G401.6 (cell line): ENCODE measurements at regions not wholly inside any gene's neighbourhood (a gene's known extent, or its start where the extent isn't known, plus 50 kb on each side); places are given as distances from the start of the nearest gene placed in this dataset.
"Not testable (repeated sequence)": the region's sequence is repeated elsewhere in the genome, so short reads cannot be mapped to it uniquely, and the experiment has no call there.

Experiments used
- FAIRE-seq: peaks from 2 replicates; lab custom pipeline; 2012; peaks lifted over from hg19 to GRCh38; lab: Jason Lieb, UNC

GRCh38 chr7:85310301-85310700 is 123.4 kb upstream of the SEMA3D start:
- FAIRE-seq, result no peak

DNA sequence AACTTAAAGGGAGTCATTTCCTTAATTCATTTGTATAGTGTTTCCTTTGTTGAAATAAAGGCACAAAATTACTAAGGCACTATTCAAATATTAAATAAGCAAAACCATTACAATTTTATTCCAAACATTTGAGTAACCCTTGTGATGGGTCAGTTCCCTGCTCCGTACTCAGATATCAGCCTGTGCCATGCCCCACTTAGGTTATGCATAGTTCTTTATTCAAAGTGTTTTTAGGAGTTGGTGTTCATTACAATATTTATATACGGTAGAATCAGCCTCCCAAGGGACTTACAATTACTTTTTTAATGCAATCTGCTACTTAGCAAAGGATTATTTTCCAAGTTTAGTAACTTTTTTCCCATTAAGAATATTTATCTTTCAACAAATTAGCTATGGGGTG is 119.3 kb upstream of the SEMA3D start:
- no peak for FAIRE-seq

DNA sequence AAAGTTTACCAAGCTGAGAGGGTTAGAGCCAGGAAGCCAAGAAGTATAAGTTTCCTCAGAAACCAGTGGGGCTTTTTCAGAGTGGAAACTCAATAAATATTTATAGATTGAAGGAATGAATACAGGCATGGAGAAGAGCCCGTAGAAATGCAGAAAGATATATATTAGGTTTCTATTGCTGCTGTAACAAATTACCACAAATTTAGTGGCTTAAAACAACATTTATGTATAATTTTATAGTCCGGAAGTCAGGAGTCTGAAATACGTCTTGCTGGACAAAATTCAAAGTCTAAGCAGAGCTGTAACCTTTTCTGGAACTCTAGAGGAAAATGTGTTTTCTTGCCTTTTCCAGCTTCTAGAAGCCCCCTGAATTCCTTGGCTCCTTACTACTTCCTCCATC is 107.3 kb upstream of the SEMA3D start:
- FAIRE-seq, result no peak

- FAIRE-seq, result no peak
Observed at GRCh38 chr7:85292908-85293576, 106.2 kb upstream of the SEMA3D start.

DNA sequence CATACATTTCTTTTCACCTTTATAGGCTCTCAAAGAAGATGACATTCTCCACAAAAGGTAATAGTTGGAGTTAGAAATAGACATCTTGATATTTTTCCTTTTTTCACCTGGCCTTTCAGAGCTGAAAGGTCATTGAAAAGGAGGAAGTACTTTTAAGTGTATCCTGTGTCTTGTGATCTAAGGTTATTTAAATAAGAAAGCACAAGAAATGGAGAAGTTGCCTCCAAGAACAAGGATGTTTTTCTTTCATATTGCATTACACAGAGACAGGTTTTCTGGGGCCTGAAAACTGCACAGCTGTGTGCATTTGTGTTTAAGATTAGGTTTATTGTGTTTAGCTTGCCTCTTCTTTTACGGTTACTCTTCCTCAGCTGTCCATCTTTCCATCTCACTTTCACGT is 103.4 kb upstream of the SEMA3D start:
- FAIRE-seq, result no peak

DNA sequence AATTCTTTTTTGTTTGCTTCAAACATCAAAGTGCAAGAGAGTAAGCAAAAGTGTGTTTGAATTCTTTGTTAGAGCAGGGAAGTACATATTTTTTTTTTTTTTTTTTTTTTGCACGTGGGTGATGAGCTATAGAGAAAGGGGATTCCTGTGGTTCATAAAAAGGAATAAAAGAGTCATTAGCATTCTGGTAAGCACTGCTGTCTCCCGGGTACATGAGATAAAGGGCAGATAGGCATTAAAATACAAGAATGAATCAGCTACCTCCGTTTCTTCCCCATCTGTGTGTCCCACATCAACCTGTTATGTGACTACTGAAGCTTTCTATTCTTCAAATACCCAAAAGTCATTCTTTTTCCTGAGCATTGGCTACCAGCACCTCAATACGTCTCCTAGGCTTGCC is 102.4 kb upstream of the SEMA3D start:
- no peak for FAIRE-seq

DNA sequence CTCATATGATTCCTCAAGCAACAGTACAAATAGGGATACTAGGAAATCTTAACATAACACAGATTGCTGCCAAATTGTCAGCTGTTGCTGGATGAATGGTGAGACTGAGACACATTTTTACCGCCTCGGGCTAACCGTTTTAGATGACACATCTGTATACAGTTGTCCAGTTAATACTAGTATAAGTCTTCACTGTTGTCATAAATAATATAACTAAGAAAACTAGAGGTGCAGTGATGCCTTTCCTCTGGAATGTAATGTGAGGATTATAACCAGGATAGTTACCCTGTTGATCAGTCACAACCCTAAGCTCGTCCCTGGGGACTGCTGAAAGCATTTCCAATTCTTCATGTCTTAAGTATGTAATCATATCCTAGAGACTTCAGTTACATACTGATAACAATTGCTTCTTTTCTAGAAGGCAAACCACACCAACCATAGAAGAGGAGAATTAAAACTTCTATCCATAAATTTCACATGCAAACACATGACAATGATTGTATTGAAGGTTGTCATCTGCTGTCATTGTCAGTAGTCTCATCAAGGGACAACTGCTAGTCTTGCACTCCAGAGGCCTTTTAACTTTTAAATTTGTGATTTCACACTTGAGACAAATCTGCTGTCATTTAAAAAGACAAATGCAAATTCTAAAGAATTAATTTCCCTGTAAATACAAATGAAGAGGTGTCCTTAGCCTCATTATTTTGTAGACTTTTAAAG is 100.4 kb upstream of the SEMA3D start:
- FAIRE-seq, result no peak

- FAIRE-seq, result no peak
Observed at GRCh38 chr7:85286446-85286845, 99.6 kb upstream of the SEMA3D start.

GRCh38 chr7:85285527-85285926 is 98.7 kb upstream of the SEMA3D start:
- no peak for FAIRE-seq

DNA sequence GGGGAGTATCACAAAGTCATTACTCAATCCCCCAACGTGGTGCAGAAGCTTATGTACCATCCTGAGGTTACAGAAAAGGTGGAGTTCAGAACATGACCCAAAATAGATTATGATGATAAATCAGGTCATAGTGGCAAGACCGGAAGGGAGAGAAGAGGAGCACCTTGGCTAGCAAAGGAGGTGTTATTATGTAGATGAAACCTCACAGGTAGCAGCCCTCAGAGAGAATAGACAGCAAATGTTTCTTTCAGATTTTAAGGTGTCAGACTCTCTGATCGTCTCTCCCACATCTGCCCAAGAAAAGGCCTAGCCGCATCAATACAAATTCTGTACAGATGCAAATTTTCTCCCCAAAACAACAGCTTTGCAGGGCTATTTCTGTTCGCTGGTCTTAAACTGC is 88.3 kb upstream of the SEMA3D start:
- FAIRE-seq, result no peak

- no peak for FAIRE-seq
Observed at GRCh38 chr7:85274454-85274853, 87.6 kb upstream of the SEMA3D start.

GRCh38 chr7:85262891-85263290 is 76.0 kb upstream of the SEMA3D start:
- FAIRE-seq, result no peak

DNA sequence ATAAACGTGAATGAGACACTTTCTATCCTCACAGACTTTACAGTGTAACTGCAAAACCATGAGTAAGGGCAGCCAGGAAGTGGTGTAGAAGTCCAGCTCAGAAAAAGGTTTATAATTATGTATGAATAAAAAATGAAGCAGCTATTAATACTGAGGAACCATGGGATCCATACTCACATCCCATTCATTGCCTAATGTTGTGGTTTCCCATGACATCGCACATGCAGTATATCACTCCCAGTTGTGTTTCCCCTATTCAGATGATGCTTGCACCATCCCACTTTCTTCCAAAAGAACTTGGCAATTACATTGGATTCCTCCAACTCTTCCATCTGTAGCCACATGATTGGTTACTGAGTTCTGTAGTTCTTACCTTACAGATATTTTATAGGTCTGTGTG is 74.5 kb upstream of the SEMA3D start:
- FAIRE-seq, result no peak

GRCh38 chr7:85249787-85250186 is 62.9 kb upstream of the SEMA3D start:
- FAIRE-seq, result not testable (repeated sequence)

GRCh38 chr7:85239109-85239508 is 52.3 kb upstream of the SEMA3D start:
- no peak for FAIRE-seq

- FAIRE-seq, result no peak
Observed at GRCh38 chr7:85237721-85238120, 50.9 kb upstream of the SEMA3D start.
